ENCODE measurements at regions not wholly inside any gene's neighbourhood (a gene's known extent, or its start where the extent isn't known, plus 50 kb on each side); places are given as distances from the start of the nearest gene placed in this dataset.

GRCh38 chr3:191753196-191753595, 292.2 kb downstream of the PYDC2 start:
- no peaks in the 10 kb centered on the region for H3K9me3 ChIP-seq (ENCODE audit: control extremely low read depth in 1 of 5, control insufficient read depth in 4 of 5, insufficient read depth in 2 of 5, low read depth in 1 of 5, low read length in 4 of 5)
- H3K27me3 ChIP-seq (replicated peaks in 2 of 5; ENCODE audit: control insufficient read depth in 4 of 5, insufficient read depth in 5 of 5, low read length in 4 of 5) = no peaks in the 10 kb centered on the region
- POLR2A ChIA-PET = no interaction called here
- no peak overlapping the region for H3K4me3 ChIP-seq (ENCODE audit: control insufficient read depth in 1 of 7, extremely low read depth in 1 of 7, insufficient read depth in 4 of 7, low read depth in 2 of 7, low read length in 6 of 7)
- WGBS (ENCODE audit: insufficient coverage) = 100% methylated on average over 3 of the region's 3 CpGs
- CTCF ChIA-PET = no interaction called here
- H3K4me1 ChIP-seq (ENCODE audit: control extremely low read depth in 1 of 4, control insufficient read depth in 4 of 4, insufficient read depth in 4 of 4, low read length in 3 of 4) = no peaks in the 10 kb centered on the region
- H3K36me3 ChIP-seq (ENCODE audit: control insufficient read depth in 4 of 4, insufficient read depth in 4 of 4, low read length in 3 of 4) = no peaks in the 10 kb centered on the region
- no peak for DNase-seq
- no peak overlapping the region for H3K27ac ChIP-seq (ENCODE audit: insufficient read depth in 1 of 2, low read depth in 1 of 2, low read length in 2 of 2, poor library complexity in 1 of 2, severe bottlenecking in 2 of 2)

- H3K27me3 ChIP-seq (replicated peaks in 2 of 5; ENCODE audit: control insufficient read depth in 4 of 5, insufficient read depth in 5 of 5, low read length in 4 of 5) = no peaks in the 10 kb centered on the region
- no peak overlapping the region for H3K4me3 ChIP-seq (ENCODE audit: control insufficient read depth in 1 of 7, extremely low read depth in 1 of 7, insufficient read depth in 4 of 7, low read depth in 2 of 7, low read length in 6 of 7)
- DNase-seq = no peak
- WGBS (ENCODE audit: insufficient coverage) = 90% methylated on average over 2 of the region's 2 CpGs
- H3K9me3 ChIP-seq (ENCODE audit: control extremely low read depth in 1 of 5, control insufficient read depth in 4 of 5, insufficient read depth in 2 of 5, low read depth in 1 of 5, low read length in 4 of 5) = no peaks in the 10 kb centered on the region
- H3K4me1 ChIP-seq (ENCODE audit: control extremely low read depth in 1 of 4, control insufficient read depth in 4 of 4, insufficient read depth in 4 of 4, low read length in 3 of 4) = no peaks in the 10 kb centered on the region
- H3K36me3 ChIP-seq (ENCODE audit: control insufficient read depth in 4 of 4, insufficient read depth in 4 of 4, low read length in 3 of 4) = no peaks in the 10 kb centered on the region
- CTCF ChIA-PET = no interaction called here
- POLR2A ChIA-PET = no interaction called here
- no peak overlapping the region for H3K27ac ChIP-seq (ENCODE audit: insufficient read depth in 1 of 2, low read depth in 1 of 2, low read length in 2 of 2, poor library complexity in 1 of 2, severe bottlenecking in 2 of 2)
These were observed 300.9 kb downstream of the PYDC2 start for GRCh38 chr3:191761906-191762305.

- no peaks in the 10 kb centered on the region for H3K36me3 ChIP-seq (ENCODE audit: control insufficient read depth in 4 of 4, insufficient read depth in 4 of 4, low read length in 3 of 4)
- no peak overlapping the region for H3K4me3 ChIP-seq (ENCODE audit: control insufficient read depth in 1 of 7, extremely low read depth in 1 of 7, insufficient read depth in 4 of 7, low read depth in 2 of 7, low read length in 6 of 7)
- H3K9me3 ChIP-seq (ENCODE audit: control extremely low read depth in 1 of 5, control insufficient read depth in 4 of 5, insufficient read depth in 2 of 5, low read depth in 1 of 5, low read length in 4 of 5) = no peaks in the 10 kb centered on the region
- H3K27me3 ChIP-seq (replicated peaks in 2 of 5; ENCODE audit: control insufficient read depth in 4 of 5, insufficient read depth in 5 of 5, low read length in 4 of 5) = no peaks in the 10 kb centered on the region
- DNase-seq = no peak
- H3K27ac ChIP-seq (ENCODE audit: insufficient read depth in 1 of 2, low read depth in 1 of 2, low read length in 2 of 2, poor library complexity in 1 of 2, severe bottlenecking in 2 of 2) = no peak overlapping the region
- no peaks in the 10 kb centered on the region for H3K4me1 ChIP-seq (ENCODE audit: control extremely low read depth in 1 of 4, control insufficient read depth in 4 of 4, insufficient read depth in 4 of 4, low read length in 3 of 4)
- POLR2A ChIA-PET = no interaction called here
- WGBS (ENCODE audit: insufficient coverage) = no CpG with 5 or more reads among the region's 5 CpGs
- CTCF ChIA-PET = no interaction called here
These were observed 301.5 kb downstream of the PYDC2 start for GRCh38 chr3:191762323-191762960.

GRCh38 chr3:191768421-191768820, 307.5 kb downstream of the PYDC2 start:
- WGBS (ENCODE audit: insufficient coverage) = 100% methylated on average over 2 of the region's 2 CpGs
- ChIA-PET CTCF (no interaction called here), POLR2A (no interaction called here)
- Histone ChIP-seq H3K36me3 (ENCODE audit: control insufficient read depth in 4 of 4, insufficient read depth in 4 of 4, low read length in 3 of 4) (no peaks in the 10 kb centered on the region), H3K27me3 (replicated peaks in 2 of 5; ENCODE audit: control insufficient read depth in 4 of 5, insufficient read depth in 5 of 5, low read length in 4 of 5) (no peaks in the 10 kb centered on the region), H3K4me1 (ENCODE audit: control extremely low read depth in 1 of 4, control insufficient read depth in 4 of 4, insufficient read depth in 4 of 4, low read length in 3 of 4) (no peaks in the 10 kb centered on the region), H3K9me3 (ENCODE audit: control extremely low read depth in 1 of 5, control insufficient read depth in 4 of 5, insufficient read depth in 2 of 5, low read depth in 1 of 5, low read length in 4 of 5) (peaks cover 0 to 2% (median 0%) of the 10 kb centered on the region in 5 experiments), H3K27ac (ENCODE audit: insufficient read depth in 1 of 2, low read depth in 1 of 2, low read length in 2 of 2, poor library complexity in 1 of 2, severe bottlenecking in 2 of 2) (no peak overlapping the region), H3K4me3 (ENCODE audit: control insufficient read depth in 1 of 7, extremely low read depth in 1 of 7, insufficient read depth in 4 of 7, low read depth in 2 of 7, low read length in 6 of 7) (no peak overlapping the region)
- DNase-seq = no peak

- Histone ChIP-seq H3K9me3 (ENCODE audit: control extremely low read depth in 1 of 5, control insufficient read depth in 4 of 5, insufficient read depth in 2 of 5, low read depth in 1 of 5, low read length in 4 of 5) (peaks cover 0 to 2% (median 0%) of the 10 kb centered on the region in 5 experiments), H3K4me3 (ENCODE audit: control insufficient read depth in 1 of 7, extremely low read depth in 1 of 7, insufficient read depth in 4 of 7, low read depth in 2 of 7, low read length in 6 of 7) (no peak overlapping the region), H3K36me3 (ENCODE audit: control insufficient read depth in 4 of 4, insufficient read depth in 4 of 4, low read length in 3 of 4) (no peaks in the 10 kb centered on the region), H3K4me1 (ENCODE audit: control extremely low read depth in 1 of 4, control insufficient read depth in 4 of 4, insufficient read depth in 4 of 4, low read length in 3 of 4) (no peaks in the 10 kb centered on the region), H3K27me3 (replicated peaks in 2 of 5; ENCODE audit: control insufficient read depth in 4 of 5, insufficient read depth in 5 of 5, low read length in 4 of 5) (no peaks in the 10 kb centered on the region), H3K27ac (ENCODE audit: insufficient read depth in 1 of 2, low read depth in 1 of 2, low read length in 2 of 2, poor library complexity in 1 of 2, severe bottlenecking in 2 of 2) (no peak overlapping the region)
- CTCF ChIA-PET = no interaction called here
- WGBS (ENCODE audit: insufficient coverage) = 44% methylated on average over 1 of the region's 1 CpG
- POLR2A ChIA-PET = no interaction called here
- DNase-seq = no peak
These were observed 309.6 kb downstream of the PYDC2 start for GRCh38 chr3:191770541-191770940.

GRCh38 chr3:191774485-191774884, 313.5 kb downstream of the PYDC2 start:
- DNase-seq = no peak
- Histone ChIP-seq H3K4me3 (ENCODE audit: control insufficient read depth in 1 of 7, extremely low read depth in 1 of 7, insufficient read depth in 4 of 7, low read depth in 2 of 7, low read length in 6 of 7) (no peak overlapping the region), H3K27ac (ENCODE audit: insufficient read depth in 1 of 2, low read depth in 1 of 2, low read length in 2 of 2, poor library complexity in 1 of 2, severe bottlenecking in 2 of 2) (no peak overlapping the region), H3K36me3 (ENCODE audit: control insufficient read depth in 4 of 4, insufficient read depth in 4 of 4, low read length in 3 of 4) (no peaks in the 10 kb centered on the region), H3K27me3 (replicated peaks in 2 of 5; ENCODE audit: control insufficient read depth in 4 of 5, insufficient read depth in 5 of 5, low read length in 4 of 5) (no peaks in the 10 kb centered on the region), H3K4me1 (ENCODE audit: control extremely low read depth in 1 of 4, control insufficient read depth in 4 of 4, insufficient read depth in 4 of 4, low read length in 3 of 4) (no peaks in the 10 kb centered on the region), H3K9me3 (ENCODE audit: control extremely low read depth in 1 of 5, control insufficient read depth in 4 of 5, insufficient read depth in 2 of 5, low read depth in 1 of 5, low read length in 4 of 5) (no peaks in the 10 kb centered on the region)
- ChIA-PET CTCF (no interaction called here), POLR2A (no interaction called here)
- WGBS (ENCODE audit: insufficient coverage) = 81% methylated on average over 2 of the region's 4 CpGs

- H3K27me3 ChIP-seq (replicated peaks in 2 of 5; ENCODE audit: control insufficient read depth in 4 of 5, insufficient read depth in 5 of 5, low read length in 4 of 5) = no peaks in the 10 kb centered on the region
- CTCF ChIA-PET = no interaction called here
- DNase-seq = no peak
- WGBS (ENCODE audit: insufficient coverage) = 100% methylated on average over 1 of the region's 5 CpGs
- no peaks in the 10 kb centered on the region for H3K4me1 ChIP-seq (ENCODE audit: control extremely low read depth in 1 of 4, control insufficient read depth in 4 of 4, insufficient read depth in 4 of 4, low read length in 3 of 4)
- no peak overlapping the region for H3K27ac ChIP-seq (ENCODE audit: insufficient read depth in 1 of 2, low read depth in 1 of 2, low read length in 2 of 2, poor library complexity in 1 of 2, severe bottlenecking in 2 of 2)
- POLR2A ChIA-PET = no interaction called here
- no peak overlapping the region for H3K4me3 ChIP-seq (ENCODE audit: control insufficient read depth in 1 of 7, extremely low read depth in 1 of 7, insufficient read depth in 4 of 7, low read depth in 2 of 7, low read length in 6 of 7)
- no peaks in the 10 kb centered on the region for H3K36me3 ChIP-seq (ENCODE audit: control insufficient read depth in 4 of 4, insufficient read depth in 4 of 4, low read length in 3 of 4)
- no peaks in the 10 kb centered on the region for H3K9me3 ChIP-seq (ENCODE audit: control extremely low read depth in 1 of 5, control insufficient read depth in 4 of 5, insufficient read depth in 2 of 5, low read depth in 1 of 5, low read length in 4 of 5)
These were observed 314.7 kb downstream of the PYDC2 start for GRCh38 chr3:191775451-191776233.

Data from common myeloid progenitor, CD34-positive (primary cell).